ENCODE measurements at regions not wholly inside any gene's neighbourhood (a gene's known extent, or its start where the extent isn't known, plus 50 kb on each side); places are given as distances from the start of the nearest gene placed in this dataset.

- no peak for TF ChIP-seq CREB5 (CRISPR knock-in tag; IDR thresholded peaks at IDR 0.05; ENCODE audit: low read depth)
- no peak for TF ChIP-seq PATZ1 (CRISPR knock-in tag; IDR thresholded peaks at IDR 0.05; ENCODE audit: borderline replicate concordance)
- no peak for TF ChIP-seq ZNF8 (CRISPR knock-in tag; IDR thresholded peaks at IDR 0.05)
- TF ChIP-seq TSHZ2 (CRISPR knock-in tag; IDR thresholded peaks at IDR 0.05) = no peak
- no peak for TF ChIP-seq ISL1 (CRISPR knock-in tag; IDR thresholded peaks at IDR 0.05)
- TF ChIP-seq ESRRG (CRISPR knock-in tag; IDR thresholded peaks at IDR 0.05) = no peak
- no peak for TF ChIP-seq RARB (CRISPR knock-in tag; IDR thresholded peaks at IDR 0.05)
- no peak for TF ChIP-seq SNAI2 (CRISPR knock-in tag; IDR thresholded peaks at IDR 0.05)
- TF ChIP-seq ZFP3 (CRISPR knock-in tag; IDR thresholded peaks at IDR 0.05) = no peak
- TF ChIP-seq ZNF565 (CRISPR knock-in tag; conservative IDR thresholded peaks at IDR 0.05; ENCODE audit: low read depth) = no peak
- TF ChIP-seq POU6F1 (CRISPR knock-in tag; IDR thresholded peaks at IDR 0.05; ENCODE audit: borderline replicate concordance, low read depth) = no peak
Observed at GRCh38 chr1:172777767-172778166, 118.9 kb downstream of the FASLG start.
